Activated gamma-delta T cell (primary cell): ENCODE measurements at regions not wholly inside any gene's neighbourhood (a gene's known extent, or its start where the extent isn't known, plus 50 kb on each side); places are given as distances from the start of the nearest gene placed in this dataset.
"Not testable (repeated sequence)": the region's sequence is repeated elsewhere in the genome, so short reads cannot be mapped to it uniquely, and the experiment has no call there.

Experiments used
- DNase-seq: peaks from one replicate; lab custom pipeline; 2025; lab: John Stamatoyannopoulos, UW

DNA sequence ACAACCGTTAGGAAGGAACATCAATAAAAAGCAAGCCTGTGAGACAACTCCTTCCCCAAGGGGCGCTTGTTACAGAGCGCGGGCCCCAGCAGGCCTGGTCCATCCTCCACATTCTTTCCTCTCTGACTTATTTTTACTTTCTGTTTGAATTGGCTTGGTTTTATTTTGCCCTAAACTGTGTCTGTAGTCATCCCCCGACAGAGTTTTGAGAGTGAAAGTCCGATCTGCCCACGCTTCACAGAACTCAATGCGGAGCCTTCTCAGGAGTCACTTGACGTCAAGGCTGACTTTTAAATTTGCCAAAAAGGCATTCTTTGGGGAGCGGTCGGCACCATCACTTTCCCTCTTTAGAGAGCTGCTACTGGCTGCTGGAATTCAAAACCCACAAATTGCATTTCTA lies 150.1 kb upstream of the KLF6 start:
- no peak for DNase-seq

DNA sequence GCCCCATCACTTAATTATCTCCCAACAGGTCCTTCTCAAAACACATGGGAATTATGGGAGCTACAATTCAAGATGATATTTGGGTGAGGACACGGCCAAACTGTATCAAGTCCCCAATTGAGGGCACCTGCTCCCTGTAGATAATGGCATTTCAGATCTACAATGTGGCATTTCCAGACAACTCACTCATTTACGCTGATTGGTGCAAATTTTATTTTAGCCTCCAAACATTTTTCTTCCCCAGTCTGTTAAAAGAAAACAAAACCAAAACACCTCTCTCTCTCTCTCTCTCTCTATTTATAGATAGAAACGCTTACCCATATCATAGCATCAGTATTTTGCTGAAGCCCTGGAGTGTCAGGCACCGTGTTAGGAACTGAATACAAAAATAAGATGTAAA lies 148.7 kb upstream of the KLF6 start:
- DNase-seq, result no peak

DNA sequence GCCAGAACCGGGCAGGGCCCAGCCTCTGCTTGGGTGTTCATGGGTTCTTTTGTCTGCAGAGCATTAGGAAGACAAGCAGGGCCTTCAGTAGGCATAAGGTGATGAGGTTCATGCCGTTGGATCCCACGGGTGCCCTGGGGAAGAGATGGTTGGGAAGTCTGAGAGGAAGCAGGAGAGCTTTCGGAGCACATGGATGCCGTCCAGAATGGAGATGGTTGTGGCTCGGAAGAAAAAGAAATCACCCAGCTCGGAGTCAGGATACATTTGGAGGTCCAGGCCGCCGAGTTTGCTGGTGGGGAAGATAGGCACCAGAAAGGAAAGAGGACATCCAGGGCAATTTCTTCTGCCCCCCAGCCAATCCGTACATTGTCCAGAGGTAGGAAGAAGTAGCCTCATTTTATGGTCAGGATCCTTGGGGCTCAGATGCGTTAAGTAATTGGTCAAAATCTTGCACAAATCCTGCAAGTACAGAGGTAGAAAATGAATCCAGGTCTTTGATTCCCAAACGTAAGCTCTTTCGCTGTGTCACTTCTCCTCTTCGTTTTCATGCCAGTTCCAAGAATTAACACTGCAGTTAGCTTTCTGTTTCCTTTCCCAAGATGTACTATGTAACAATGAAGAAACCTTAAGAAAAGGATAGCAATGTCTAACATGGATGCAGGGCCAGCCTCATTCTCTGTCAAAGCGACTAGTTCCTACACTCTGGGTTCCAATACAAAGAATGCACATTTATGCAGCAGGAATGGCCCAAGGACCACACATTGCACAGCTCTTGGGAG lies 147.8 kb upstream of the KLF6 start:
- DNase-seq, result no peak

DNA sequence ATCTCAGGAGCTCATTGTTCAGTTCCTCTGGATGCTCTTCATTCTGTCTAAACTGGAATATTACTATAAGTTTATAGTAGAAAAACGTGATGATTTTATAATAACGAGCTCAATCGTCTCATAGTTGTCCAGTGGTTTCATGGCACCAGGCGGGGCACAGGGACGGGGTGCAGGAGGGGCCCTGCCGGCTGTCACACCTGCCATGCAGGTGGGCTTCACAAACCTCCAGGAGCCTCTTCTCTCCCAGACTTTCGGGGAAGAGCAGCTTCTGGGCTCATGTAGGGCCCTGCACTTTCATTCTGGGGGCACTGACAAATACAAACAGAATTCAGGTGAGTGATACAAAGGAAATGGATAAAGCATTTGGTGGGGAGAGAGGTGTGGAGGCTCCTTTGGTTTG lies 146.9 kb upstream of the KLF6 start:
- no peak for DNase-seq

DNA sequence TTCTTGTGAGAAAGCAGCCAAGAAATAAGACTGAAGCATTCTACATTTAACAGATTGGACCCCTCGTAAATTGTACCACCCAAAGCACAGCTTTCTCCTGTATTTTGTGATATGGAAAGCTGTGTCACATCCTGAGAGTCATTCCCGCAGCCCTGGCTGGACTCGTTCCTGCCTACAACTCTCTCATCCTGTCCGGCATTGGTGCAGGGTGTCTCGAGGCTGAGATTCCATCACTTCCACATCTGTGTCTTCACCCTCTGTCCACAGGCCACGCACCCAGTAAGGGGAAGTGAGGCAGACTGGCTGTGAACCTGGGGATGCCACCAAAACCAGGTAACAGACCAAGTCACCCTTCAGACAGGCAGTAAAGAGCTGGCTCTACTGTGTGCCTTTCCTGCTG lies 146.2 kb upstream of the KLF6 start:
- DNase-seq, result no peak

DNA sequence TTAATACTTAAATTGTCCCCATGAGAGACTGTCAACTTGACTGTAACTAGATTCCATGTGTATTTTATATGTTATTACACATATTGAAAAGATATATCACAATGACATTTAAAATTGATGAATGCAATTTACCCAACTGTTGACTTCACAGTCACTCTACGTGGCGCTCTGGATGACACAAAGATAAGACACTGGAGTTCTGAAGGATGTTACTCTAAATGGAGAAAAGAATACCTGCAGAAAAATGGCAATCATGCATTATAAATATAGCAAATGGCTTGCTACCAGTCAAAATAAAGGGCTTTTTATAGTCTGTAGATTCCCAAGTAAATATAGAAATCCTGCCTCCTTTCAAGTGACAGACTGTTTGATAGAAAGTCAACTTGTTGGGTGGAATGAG lies 143.6 kb upstream of the KLF6 start:
- DNase-seq, result no peak

DNA sequence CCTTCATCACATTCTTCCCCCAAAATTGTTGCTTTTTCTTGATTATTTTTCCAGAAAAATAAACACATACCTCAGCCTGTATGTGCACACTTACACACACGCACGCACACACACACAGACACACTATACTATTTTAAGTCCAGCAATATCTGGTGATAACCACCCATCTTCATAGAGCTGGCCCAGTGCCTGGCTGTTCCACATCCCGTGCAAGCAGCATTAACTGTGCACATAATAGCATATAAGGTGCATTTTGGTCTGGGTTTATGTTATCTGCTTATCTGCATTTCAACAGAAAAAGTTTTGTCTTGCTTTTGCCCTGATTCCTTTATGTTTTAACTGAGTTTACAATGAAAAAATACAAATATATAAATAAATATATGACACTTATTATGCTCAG lies 143.1 kb upstream of the KLF6 start:
- DNase-seq, result no peak

DNA sequence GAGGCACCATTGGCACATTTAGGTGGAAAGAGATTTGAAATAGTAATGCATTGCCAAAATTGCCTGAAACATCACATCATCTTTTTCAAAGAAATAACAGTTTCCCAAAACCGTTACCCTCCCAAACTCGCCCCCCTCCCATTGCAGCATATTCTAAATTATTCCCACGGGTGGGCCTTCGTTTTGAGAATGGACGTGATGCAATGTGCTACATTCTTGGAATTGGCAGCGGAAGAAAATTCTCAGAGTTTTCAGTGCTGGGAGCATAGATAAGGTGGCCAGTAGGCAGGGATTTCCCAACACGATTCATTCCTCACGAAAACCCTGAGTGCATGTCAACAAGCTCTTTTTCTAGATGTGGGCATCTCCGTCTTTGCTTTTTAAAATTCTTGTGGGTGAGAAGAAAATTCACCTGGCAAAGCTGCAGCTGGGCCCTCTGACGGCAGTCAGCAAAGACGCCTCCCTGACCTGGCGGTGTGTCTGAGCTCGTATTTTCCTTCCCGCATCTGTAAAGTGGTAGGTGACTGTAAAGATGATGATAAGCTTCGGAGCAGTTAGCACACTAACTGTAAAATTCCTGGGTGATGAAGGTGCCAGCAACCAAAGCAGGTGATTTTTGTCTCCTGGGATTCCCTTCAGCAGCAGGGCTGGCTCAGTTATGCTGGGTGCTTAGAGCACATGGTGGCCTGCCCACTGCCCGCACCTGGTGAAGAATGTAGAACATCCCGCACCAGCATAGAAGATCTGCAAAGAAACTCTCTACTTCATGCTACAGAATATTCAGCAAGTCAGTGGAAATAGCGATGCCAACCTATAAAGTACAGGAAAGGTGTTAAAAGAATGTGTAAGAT lies 141.9 kb upstream of the KLF6 start:
- DNase-seq, result no peak

DNA sequence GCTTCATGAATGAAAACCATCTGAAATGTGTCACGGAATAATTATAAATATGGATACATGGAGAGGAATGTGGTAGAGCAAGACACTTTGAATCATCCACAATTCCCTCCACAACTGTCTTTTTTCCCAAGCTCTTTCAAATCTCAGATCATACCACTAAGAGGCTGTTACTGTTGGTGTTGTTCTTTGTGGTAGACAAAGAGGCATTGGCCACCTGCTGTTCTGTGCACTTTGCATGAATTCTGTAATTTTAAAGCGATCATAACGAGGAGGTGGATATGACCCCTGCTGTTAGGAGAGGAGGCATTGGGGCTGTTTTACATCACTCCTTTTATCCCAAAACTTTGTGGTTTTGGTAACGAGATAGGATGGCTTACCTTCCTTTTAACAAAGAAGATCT lies 141.2 kb upstream of the KLF6 start:
- DNase-seq, result no peak

DNA sequence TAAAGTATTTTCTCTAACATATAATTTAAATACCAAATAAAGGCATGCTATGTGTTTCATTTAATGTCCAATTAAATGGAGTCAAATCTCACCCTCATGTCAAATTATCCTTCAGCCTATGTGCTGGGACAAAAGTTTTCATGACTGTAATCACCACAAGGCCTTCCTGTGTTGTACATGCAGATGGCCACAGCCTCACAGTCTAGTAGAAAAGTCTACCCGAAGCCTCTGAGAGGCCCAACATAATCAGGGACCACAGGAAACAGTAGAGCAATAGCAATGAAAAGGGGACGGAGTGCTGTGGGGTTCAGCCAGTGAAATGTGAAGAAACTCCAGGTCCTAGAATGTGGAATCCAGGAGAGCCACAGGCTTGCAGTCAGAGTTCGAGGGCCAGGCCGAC lies 140.2 kb upstream of the KLF6 start:
- no peak for DNase-seq

DNA sequence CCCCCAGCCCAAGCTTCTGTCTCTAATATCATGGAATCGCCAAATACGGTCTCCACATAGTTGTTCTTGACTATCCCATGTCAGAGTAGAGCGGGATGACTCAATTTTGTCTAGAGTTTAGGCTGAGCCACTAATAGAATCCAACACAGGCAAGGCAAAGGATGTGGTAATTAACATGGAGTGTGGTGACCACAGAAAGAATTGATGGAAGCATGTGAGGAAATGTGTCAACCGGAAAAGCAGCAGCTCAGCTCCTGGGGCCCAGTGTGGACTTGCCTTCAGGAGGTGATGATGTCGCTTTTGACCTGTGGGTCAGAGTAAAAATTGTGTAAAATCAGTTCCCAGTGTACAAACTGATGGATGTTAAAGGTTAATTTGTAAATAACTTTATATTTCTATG lies 139.3 kb upstream of the KLF6 start:
- no peak for DNase-seq

DNA sequence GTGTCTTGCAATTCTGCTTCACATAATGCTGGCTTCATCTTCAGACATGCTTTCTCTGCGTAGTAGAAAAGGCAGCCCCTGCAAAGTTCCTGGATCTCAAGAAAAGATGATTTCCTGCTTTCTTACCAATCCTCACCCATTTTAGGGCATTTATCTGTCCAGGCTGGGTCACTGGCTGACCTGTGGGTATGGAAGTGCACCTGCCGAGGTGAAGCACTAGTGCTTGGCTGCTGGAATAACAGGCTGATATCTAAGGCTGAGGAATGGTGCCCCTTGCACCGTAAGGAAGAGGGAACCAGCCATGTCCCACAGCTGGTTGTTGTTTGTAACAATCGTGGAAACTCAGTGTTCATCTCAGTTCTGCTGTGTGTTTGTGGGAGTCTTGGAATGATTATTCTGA lies 138.0 kb upstream of the KLF6 start:
- DNase-seq, result no peak

DNA sequence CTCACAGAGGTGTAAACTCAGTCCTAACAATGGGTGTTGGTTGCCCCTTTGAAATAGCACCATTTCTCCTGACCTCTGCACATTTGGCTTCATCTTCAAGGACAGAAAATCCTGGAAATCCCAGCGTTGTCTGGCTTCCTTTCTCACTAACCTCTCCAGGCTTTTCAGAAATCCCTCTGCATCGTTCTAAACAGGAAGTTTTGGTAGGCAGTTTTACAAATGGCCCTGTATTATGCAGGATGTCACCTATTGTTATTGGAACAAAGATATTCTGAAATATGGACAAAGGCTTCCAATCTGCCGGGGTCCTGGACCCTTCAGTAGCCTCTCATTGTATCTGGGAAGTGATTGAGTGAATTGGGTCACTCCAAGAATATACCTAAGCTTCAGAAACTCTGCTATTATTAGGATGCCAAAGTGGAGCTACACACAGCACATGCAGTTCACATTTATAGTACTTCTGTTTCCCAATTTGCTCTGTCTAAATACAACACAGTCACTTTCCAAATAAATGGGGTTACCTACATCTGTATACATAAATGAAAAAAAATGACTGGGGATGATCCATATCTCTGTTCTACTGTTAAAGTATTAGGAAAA lies 134.8 kb upstream of the KLF6 start:
- DNase-seq, result no peak

DNA sequence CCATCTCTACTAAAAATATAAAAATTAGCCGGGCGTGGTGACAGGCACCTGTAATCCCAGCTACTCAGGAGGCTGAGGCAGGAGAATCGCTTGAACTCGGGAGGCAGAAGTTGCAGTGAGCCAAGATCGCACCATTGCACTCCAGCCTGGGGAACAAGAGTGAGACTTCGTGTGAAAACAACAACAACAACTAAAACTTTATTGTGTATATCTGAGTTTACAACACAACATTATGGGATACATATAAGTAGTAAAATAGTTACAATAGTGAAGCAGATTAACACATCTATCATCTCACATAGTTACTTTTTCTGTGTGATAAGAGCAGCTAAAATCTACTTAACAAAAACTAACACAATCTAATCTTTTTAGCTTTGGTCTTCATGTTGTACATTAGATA lies 132.4 kb upstream of the KLF6 start:
- DNase-seq, result not testable (repeated sequence)

DNA sequence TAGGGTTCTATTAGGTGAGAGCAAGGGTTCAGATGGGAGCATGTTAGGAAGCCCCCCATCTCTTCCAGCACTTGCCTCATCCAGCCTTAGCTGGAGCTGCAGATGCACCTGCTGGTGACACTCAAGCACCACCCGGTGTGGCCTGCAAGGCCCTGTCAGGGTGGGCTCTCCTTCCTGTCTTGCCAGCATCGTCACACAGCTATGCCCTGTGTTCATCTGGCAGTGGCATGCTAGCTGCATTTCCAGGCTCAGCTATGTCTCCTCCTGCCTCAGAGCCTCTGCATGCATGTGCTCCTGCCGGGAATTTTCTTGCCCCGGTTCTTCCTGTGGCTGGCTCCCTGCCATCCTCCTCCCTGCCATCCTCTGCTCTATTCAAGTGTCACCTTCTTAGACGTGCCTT lies 129.7 kb upstream of the KLF6 start:
- DNase-seq, result no peak

DNA sequence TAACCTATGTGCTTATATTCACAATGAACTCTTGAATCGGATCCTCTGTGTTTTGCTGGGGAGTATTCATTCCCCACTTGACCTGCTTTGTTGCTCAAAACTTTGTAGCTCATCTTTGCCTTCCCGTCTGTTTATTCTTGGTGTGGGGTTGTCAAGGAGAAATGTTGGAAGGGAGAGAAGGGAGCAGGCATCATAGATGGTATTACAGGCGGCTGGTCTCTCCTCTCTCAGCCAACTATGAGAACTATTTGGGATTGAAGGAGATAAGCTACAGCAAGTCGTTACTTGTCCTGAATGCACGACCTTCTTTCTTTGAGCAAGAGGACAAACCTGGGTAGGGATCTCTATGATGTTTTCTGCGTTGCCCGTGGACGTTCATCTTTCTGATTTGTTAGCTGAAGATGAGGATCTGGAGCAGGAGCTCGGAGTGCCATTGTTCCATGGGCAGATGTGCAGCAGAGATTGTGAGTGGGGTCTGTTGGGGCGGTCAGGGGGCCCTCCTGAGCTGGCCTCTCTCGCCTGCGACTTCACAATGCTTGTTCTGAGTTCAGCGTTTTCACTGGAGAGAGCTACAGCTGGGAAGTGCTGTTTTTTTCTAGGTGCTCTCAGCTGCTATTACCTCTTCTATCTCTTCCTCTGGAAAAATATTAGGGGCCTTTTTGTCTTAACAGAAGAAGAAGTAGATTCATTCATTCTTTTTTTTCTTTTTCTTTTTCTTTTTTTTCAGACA lies 126.9 kb upstream of the KLF6 start:
- DNase-seq, result no peak

DNA sequence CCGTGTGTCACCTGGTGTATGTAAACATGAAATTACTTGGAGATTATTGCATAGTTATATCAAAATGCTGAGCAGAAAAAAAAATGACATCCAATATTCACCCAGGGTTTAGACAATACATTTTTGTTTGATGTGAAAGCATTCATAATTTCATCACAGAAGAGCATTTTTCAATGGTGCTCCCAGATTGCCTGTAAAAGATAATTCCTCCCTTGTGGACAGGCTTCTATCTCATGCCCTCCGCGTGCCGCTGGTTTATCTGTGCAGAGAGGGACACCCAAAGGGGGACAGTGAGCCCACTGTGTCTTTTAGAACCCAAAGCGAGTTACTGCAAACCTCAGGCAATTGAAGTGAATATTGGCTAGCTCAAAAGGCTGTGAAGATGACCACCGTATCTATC lies 126.2 kb upstream of the KLF6 start:
- DNase-seq, result no peak

DNA sequence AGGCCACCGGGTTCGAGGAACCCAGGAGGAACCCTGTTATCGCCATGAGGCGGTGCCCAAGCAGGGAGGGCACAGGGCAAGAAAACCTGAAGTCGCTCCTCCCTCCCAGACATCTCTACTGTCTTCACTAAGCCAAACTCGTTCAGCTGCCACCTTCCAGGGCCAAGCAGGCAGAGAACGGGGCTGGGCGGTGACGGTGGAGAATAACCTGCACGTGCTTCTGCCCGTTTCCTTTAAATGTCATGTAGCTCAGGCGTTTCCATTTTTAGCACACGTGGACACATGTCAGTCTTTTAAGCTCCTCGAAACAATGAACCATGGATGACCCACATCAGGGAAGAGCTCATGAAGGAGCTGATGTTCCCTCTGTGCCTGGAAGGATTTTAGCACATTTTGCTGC lies 124.3 kb upstream of the KLF6 start:
- no peak for DNase-seq

DNA sequence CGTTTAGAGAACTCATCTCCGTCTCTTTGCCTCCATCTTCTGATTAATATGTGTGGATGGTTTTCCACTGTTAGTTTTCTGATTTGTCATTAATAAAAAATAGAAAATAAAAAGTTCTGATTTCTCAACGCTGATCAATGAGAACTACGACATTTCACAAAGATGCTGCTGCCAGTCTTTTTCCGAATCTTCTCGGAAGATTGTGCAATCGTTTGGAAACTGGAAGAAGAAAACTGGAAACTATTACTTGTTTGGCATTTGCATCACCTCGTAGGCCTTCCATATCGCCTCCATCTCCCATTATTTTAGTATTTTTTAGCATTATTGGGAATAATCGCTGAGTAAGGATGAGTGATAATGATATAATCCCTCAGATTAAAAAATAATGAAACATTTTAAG lies 123.2 kb upstream of the KLF6 start:
- DNase-seq, result no peak

DNA sequence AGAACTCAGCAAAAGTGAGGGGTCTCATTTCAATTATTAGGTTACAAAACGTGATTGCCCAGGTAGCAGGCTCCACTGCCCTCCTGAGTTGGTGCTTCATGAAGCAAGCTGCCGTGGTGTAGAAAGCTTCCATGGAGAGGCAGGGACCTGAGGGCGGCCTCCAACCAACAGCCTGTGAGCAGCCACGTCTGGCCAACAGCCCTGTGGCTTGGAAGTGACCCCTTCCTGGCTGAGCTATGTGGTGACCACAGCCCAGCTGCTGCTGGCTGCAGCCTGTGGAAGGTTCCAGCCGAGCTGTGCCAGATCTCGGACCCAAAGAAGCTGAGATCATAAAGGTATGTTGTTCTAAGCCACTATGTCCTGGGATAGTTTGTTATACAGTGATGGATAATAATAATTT lies 122.5 kb upstream of the KLF6 start:
- DNase-seq, result no peak

DNA sequence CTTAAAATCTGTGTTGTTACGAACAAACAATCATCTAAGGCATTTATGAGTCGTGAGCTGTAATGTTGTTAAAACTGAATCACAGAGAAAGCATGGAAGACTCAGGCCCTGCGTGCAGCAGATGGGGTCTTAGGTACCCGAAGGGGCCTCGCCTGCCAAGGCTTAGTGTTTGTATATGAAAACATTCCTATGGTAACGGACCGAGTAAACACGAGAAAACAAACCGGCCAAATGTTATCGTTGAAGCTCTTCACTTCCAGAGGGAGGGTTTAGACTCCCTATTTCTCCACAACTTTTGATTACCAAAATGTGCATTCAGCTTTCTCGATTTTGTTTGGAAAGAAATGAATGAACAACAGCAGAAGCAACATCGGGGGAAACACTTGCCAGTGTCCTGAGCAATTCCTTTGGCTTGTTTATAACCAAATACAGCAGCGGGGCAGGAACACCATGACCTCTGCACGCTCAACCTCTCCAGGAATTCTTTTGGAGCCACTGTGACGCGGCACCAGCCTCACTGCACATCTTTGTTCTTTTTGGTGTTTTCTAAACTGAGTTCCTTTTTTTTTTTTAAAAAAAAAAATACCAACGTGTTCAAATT lies 121.6 kb upstream of the KLF6 start:
- DNase-seq, result no peak

DNA sequence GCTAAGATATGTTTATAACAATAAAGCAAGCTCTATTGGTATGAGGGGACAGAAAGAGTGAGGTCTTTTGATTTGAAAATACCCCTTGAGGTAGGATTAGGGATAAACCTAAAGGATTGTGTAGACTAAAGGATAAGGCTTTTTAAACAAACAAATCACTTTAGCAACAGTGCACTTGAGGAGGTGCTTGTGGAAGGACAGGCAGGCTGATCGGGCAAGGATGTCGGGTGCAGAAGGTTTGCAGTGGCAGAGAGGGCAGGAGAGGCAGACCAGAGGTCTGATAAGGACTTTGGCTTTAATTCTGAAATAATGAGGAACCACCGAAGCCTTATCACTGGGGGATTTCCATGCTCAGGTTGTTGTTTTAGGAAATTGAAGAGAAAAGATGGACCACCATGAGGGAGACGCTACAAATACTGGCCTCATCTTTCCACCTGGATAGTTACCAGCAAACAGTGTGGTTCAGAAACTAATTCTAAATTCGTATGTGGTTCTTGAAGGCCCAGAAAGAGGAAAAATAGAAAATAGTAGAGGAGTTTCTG lies 119.5 kb upstream of the KLF6 start:
- DNase-seq, result no peak
